Neural progenitor cell (in vitro differentiated cells): ENCODE measurements at regions not wholly inside any gene's neighbourhood (a gene's known extent, or its start where the extent isn't known, plus 50 kb on each side); places are given as distances from the start of the nearest gene placed in this dataset.

Experiments
- DNase-seq: peaks from one replicate; pipeline ENCODE4 v3.0.0-alpha.2; 2016; ENCODE audit warnings: low spot score
- H2AFZ ChIP-seq: fragments of 200-600 bp; sonication (generic); replicated peaks from 2 replicates; pipeline ENCODE4 v1.6.1; 2016; ENCODE audit warnings: antibody characterized with exemption
- H3F3A ChIP-seq: fragments of 200-600 bp; sonication (generic); 2 replicates; pipeline ENCODE4 v1.6.1; 2016; ENCODE audit warnings: antibody characterized with exemption, low read depth
- H3K27ac ChIP-seq: fragments of 200-600 bp; sonication (generic); 2 replicates; pipeline ENCODE4 v1.5.1; 2016; ENCODE audit warnings: mild to moderate bottlenecking
- H3K27me3 ChIP-seq: fragments of 200-600 bp; sonication (generic); 2 replicates; pipeline ENCODE4 v1.6.1; 2016; ENCODE audit warnings: mild to moderate bottlenecking, moderate library complexity
- H3K36me3 ChIP-seq: fragments of 200-600 bp; sonication (generic); 2 replicates; pipeline ENCODE4 v1.5.1; 2016
- H3K4me1 ChIP-seq: fragments of 200-600 bp; sonication (generic); 2 replicates; pipeline ENCODE4 v1.6.1; 2016; ENCODE audit warnings: mixed run types
- H3K4me2 ChIP-seq: fragments of 200-600 bp; sonication (generic); 2 replicates; pipeline ENCODE4 v1.6.1; 2016
- H3K4me3 ChIP-seq: fragments of 200-600 bp; sonication (generic); 2 replicates; pipeline ENCODE4 v1.5.1; 2016
- H3K79me2 ChIP-seq: fragments of 200-600 bp; sonication (generic); 2 replicates; pipeline ENCODE4 v1.6.1; 2016; ENCODE audit warnings: low read depth
- H3K9ac ChIP-seq: fragments of 200-600 bp; sonication (generic); 2 replicates; pipeline ENCODE4 v1.6.1; 2016
- H3K9me3 ChIP-seq: fragments of 200-600 bp; sonication (generic); 2 replicates; pipeline ENCODE4 v1.5.1; 2016; ENCODE audit warnings: low read depth
- H4K20me1 ChIP-seq: fragments of 200-600 bp; sonication (generic); 2 replicates; pipeline ENCODE4 v1.6.1; 2016; ENCODE audit warnings: low read depth
- H3K27ac Mint-ChIP-seq: 3 replicates; pipeline ENCODE4 v1.8.0; 2021; ENCODE audit warnings: mixed read lengths
- H3K27me3 Mint-ChIP-seq: 2 replicates; pipeline ENCODE4 v1.8.0; 2022; ENCODE audit warnings: low read depth, mild to moderate bottlenecking, inconsistent platforms, moderate library complexity, mixed read lengths; ENCODE audit not compliant: insufficient read depth
- H3K36me3 Mint-ChIP-seq: 3 replicates; pipeline ENCODE4 v1.8.0; 2021; ENCODE audit warnings: mixed read lengths
- H3K4me1 Mint-ChIP-seq: 3 replicates; pipeline ENCODE4 v1.8.0; 2021; ENCODE audit warnings: mixed read lengths
- H3K4me3 Mint-ChIP-seq: 3 replicates; pipeline ENCODE4 v1.8.0; 2021; ENCODE audit warnings: mild to moderate bottlenecking, moderate library complexity, mixed read lengths
- H3K9me3 Mint-ChIP-seq: 3 replicates; pipeline ENCODE4 v1.8.0; 2020; ENCODE audit warnings: mixed read lengths
- EZH2 ChIP-seq: fragments of 200-600 bp; sonication (generic); IDR thresholded peaks from 2 replicates; pipeline ENCODE4 v1.6.1; 2017; ENCODE audit warnings: antibody characterized with exemption, mild to moderate bottlenecking, moderate library complexity
- EZH2phosphoT487 ChIP-seq: fragments of 200-600 bp; sonication (generic); IDR thresholded peaks from 2 replicates; pipeline ENCODE4 v1.6.1; 2017; ENCODE audit warnings: antibody characterized with exemption
- TF ChIP-seq, protein P1 (sequence below): fragments of 200-600 bp; sonication (generic); IDR thresholded peaks from 2 replicates; pipeline ENCODE4 v1.5.1; 2017; ENCODE audit warnings: antibody characterized with exemption, mild to moderate bottlenecking

DNA sequence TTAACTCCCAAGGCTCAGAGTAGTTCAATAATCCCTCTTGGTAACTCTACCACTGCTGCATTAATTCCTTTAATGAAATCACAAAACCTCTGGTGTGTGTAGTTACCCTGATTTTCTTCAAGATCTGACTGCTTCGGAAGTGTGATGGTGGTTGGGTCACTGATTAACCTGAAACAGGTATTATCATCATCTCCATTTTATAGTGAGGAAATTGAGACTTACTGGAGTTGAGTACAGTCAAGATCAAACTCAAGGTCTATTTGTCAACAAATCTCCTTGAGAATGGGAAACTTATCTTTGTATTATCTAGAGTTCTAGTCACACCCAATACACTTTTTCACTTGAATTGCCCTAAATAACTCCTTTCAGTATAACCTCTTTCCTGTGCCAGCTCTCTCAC lies 233.5 kb downstream of the BTG1 start:
- H3K4me1 ChIP-seq: peaks cover 17% of the 10 kb centered on the region
- Mint-ChIP-seq H3K27ac (no peak overlapping the region), H3K27me3 (peaks cover 2% of the 10 kb centered on the region), H3K4me3 (no peak overlapping the region), H3K9me3 (no peaks in the 10 kb centered on the region), H3K4me1 (peaks cover 14% of the 10 kb centered on the region), H3K36me3 (no peaks in the 10 kb centered on the region)
- no peak for TF ChIP-seq EZH2phosphoT487
- TF ChIP-seq EZH2: no peak
- TF ChIP-seq, protein P1, sequence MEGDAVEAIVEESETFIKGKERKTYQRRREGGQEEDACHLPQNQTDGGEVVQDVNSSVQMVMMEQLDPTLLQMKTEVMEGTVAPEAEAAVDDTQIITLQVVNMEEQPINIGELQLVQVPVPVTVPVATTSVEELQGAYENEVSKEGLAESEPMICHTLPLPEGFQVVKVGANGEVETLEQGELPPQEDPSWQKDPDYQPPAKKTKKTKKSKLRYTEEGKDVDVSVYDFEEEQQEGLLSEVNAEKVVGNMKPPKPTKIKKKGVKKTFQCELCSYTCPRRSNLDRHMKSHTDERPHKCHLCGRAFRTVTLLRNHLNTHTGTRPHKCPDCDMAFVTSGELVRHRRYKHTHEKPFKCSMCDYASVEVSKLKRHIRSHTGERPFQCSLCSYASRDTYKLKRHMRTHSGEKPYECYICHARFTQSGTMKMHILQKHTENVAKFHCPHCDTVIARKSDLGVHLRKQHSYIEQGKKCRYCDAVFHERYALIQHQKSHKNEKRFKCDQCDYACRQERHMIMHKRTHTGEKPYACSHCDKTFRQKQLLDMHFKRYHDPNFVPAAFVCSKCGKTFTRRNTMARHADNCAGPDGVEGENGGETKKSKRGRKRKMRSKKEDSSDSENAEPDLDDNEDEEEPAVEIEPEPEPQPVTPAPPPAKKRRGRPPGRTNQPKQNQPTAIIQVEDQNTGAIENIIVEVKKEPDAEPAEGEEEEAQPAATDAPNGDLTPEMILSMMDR: no peak
- no peak overlapping the region for H3K9ac ChIP-seq
- H3K79me2 ChIP-seq: no peaks in the 10 kb centered on the region
- no peak overlapping the region for H3K27ac ChIP-seq
- no peaks in the 10 kb centered on the region for H3F3A ChIP-seq
- H3K36me3 ChIP-seq: no peaks in the 10 kb centered on the region
- no peak overlapping the region for H3K4me3 ChIP-seq
- no peak overlapping the region for H2AFZ ChIP-seq
- no peaks in the 10 kb centered on the region for H4K20me1 ChIP-seq
- H3K4me2 ChIP-seq: no peak overlapping the region
- no peak for DNase-seq
- H3K27me3 ChIP-seq: no peaks in the 10 kb centered on the region
- H3K9me3 ChIP-seq: no peaks in the 10 kb centered on the region

DNA sequence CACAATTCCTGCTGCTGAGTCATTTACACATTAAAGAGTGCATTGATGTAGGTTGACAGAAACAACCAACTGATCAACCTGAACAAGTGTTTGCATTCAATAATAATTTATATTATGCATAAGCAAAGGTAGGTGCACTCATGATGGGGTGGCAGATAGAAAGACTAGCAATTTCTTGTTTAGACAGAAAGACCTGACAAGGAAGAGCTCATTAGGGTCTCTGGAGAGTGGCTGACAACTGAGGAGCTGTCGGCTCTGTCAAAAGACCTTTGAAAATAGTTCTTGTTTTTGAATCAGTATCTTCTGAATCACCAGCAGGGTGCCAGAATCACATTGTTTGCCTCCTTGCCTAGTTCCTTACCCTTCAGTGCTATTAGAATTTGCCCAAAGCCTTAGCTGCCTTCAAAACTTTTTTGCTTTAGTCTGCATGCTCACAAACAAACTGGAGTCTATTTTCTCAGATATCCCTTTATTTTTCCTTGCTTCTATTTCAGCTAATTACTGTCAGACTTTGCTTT lies 234.7 kb downstream of the BTG1 start:
- H3K4me3 Mint-ChIP-seq: no peak overlapping the region
- H3K36me3 ChIP-seq: no peaks in the 10 kb centered on the region
- no peaks in the 10 kb centered on the region for H3F3A ChIP-seq
- no peaks in the 10 kb centered on the region for H3K27me3 ChIP-seq
- peaks cover 2% of the 10 kb centered on the region for H3K27me3 Mint-ChIP-seq
- peak overlapping the region; percentile 54 for H3K4me2 ChIP-seq
- TF ChIP-seq EZH2phosphoT487: no peak
- no peak for TF ChIP-seq EZH2
- no peak overlapping the region for H3K4me3 ChIP-seq
- no peak overlapping the region for H3K27ac Mint-ChIP-seq
- H3K9me3 ChIP-seq: no peaks in the 10 kb centered on the region
- no peaks in the 10 kb centered on the region for H3K36me3 Mint-ChIP-seq
- no peak overlapping the region for H2AFZ ChIP-seq
- peak; percentile 64 for DNase-seq
- peaks cover 17% of the 10 kb centered on the region for H3K4me1 ChIP-seq
- H3K4me1 Mint-ChIP-seq: peaks cover 14% of the 10 kb centered on the region
- no peaks in the 10 kb centered on the region for H4K20me1 ChIP-seq
- no peak overlapping the region for H3K27ac ChIP-seq
- H3K9ac ChIP-seq: no peak overlapping the region
- peaks cover 3% of the 10 kb centered on the region for H3K9me3 Mint-ChIP-seq
- H3K79me2 ChIP-seq: no peaks in the 10 kb centered on the region

DNA sequence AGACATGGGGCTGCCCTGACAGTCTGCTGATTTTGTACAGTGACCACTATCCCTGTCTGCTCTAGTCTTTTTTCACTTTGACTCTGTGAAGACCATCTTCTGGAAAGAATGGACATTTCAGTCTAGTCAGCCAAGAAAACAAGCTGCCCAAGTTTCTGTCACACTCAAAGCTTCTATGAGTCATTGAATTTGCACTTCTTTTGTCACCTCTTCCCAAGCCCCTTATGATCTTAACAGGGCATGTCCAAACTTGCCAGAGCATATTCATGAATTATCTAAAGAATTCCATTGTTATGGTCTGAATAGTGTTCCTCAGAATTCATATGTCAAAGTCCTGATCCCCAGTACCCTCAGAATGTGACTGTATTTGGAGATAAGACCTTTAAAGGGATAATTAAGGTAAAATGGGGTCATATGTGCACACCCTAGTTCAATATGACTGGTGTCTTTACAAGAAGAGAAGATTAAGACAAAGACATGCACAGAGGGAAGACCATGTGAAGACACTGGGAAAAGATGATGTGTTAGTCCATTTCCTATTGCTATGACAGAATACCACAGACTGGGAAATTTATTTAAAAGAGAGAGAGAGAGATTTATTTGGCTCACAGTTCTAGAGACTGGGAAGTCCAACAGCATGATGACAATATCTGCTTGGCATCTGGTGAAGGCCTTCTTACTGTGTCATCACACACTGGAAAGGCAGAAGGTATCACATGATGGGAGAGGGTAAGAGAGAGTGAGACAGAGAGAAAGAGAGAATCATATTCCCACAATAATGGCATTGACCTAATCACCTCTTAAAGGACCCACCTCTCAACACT lies 242.6 kb downstream of the BTG1 start:
- Mint-ChIP-seq H3K27me3 (peaks cover 4% of the 10 kb centered on the region), H3K27ac (no peak overlapping the region), H3K36me3 (no peaks in the 10 kb centered on the region), H3K4me1 (peaks cover 5% of the 10 kb centered on the region), H3K9me3 (peaks cover 20% of the 10 kb centered on the region), H3K4me3 (no peak overlapping the region)
- Histone ChIP-seq H3K9ac (no peak overlapping the region), H3K4me2 (no peak overlapping the region), H3K36me3 (no peaks in the 10 kb centered on the region), H2AFZ (no peak overlapping the region), H3K79me2 (no peaks in the 10 kb centered on the region), H3K9me3 (no peaks in the 10 kb centered on the region), H3K4me3 (no peak overlapping the region), H4K20me1 (no peaks in the 10 kb centered on the region), H3F3A (no peaks in the 10 kb centered on the region), H3K27me3 (no peaks in the 10 kb centered on the region), H3K4me1 (peaks cover 11% of the 10 kb centered on the region), H3K27ac (no peak overlapping the region)
- DNase-seq: no peak
- TF ChIP-seq EZH2 (no peak), EZH2phosphoT487 (no peak)

DNA sequence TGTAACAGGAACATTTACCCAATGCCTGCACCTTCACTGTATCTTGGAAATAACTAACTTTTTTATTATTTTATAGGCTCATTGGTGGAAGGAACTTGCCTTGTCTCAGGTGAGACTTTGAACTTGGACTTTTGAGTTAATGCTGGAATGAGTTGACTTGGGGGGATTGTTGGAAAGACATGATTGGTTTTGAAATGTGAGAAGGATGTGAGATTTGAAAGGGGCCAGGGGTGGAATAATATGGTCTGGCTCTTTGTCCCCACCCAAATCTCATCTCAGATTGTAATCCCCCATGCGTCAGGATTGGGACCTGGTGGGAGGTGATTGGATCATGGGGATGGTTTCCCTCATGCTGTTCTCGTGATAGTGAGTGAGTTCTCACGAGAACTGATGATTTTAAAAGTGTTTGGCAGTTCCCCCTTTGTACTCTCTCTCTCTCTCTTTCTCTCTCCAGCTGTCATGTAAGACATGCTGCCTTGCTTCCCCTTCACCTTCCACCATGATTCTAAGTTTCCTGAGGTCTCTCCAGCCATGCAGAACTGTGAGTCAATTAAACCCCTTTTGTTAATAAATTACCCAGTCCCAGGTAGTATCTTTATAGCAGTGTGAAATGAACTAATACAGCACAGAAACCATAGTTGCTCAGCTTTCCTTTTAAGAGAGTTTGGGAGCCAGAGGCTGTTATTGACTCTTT lies 244.1 kb downstream of the BTG1 start:
- TF ChIP-seq, protein P1: no peak
- no peak for TF ChIP-seq EZH2
- TF ChIP-seq EZH2phosphoT487: no peak
- no peak overlapping the region for H3K4me3 Mint-ChIP-seq
- Histone ChIP-seq H4K20me1 (no peaks in the 10 kb centered on the region), H3F3A (no peaks in the 10 kb centered on the region), H3K27me3 (no peaks in the 10 kb centered on the region), H2AFZ (no peak overlapping the region), H3K79me2 (no peaks in the 10 kb centered on the region), H3K4me3 (no peak overlapping the region), H3K9ac (no peak overlapping the region), H3K27ac (no peak overlapping the region), H3K4me2 (no peak overlapping the region), H3K36me3 (no peaks in the 10 kb centered on the region), H3K9me3 (no peaks in the 10 kb centered on the region), H3K4me1 (peaks cover 11% of the 10 kb centered on the region)
- peaks cover 17% of the 10 kb centered on the region for H3K9me3 Mint-ChIP-seq
- no peak for DNase-seq
- peaks cover 5% of the 10 kb centered on the region for H3K4me1 Mint-ChIP-seq
- H3K27me3 Mint-ChIP-seq: peaks cover 6% of the 10 kb centered on the region
- H3K36me3 Mint-ChIP-seq: no peaks in the 10 kb centered on the region
- no peak overlapping the region for H3K27ac Mint-ChIP-seq
